HCT116 (cell line): ENCODE measurements at regions not wholly inside any gene's neighbourhood (a gene's known extent, or its start where the extent isn't known, plus 50 kb on each side); places are given as distances from the start of the nearest gene placed in this dataset.

Experiments
- EGR1 ChIP-seq: IDR thresholded peaks from 2 replicates; pipeline ENCODE4 v1.6.1; 2012; ENCODE audit warnings: low read depth
- EZH2 ChIP-seq: fragments of 200-600 bp; sonication (generic); IDR thresholded peaks from 2 replicates; pipeline ENCODE4 v1.6.1; 2017; ENCODE audit warnings: antibody characterized with exemption, mixed run types
- EZH2phosphoT487 ChIP-seq: fragments of 200-600 bp; IDR thresholded peaks from 2 replicates; pipeline ENCODE4 v1.6.1; 2018; ENCODE audit warnings: antibody characterized with exemption, borderline replicate concordance
- JUND ChIP-seq: IDR thresholded peaks from 2 replicates; pipeline ENCODE4 v1.6.1; 2012
- MAX ChIP-seq: IDR thresholded peaks from 2 replicates; pipeline ENCODE4 v1.6.1; 2012
- POLR2A ChIP-seq: IDR thresholded peaks from 2 replicates; pipeline ENCODE4 v1.7.0; 2011; ENCODE audit warnings: borderline replicate concordance; ENCODE audit not compliant: insufficient read depth, insufficient read length; ENCODE audit errors: extremely low read depth
- POLR2AphosphoS5 ChIP-seq: IDR thresholded peaks from 2 replicates; pipeline ENCODE4 v1.6.1; 2011; ENCODE audit warnings: mild to moderate bottlenecking, low read depth, low read length, moderate library complexity
- RAD21 ChIP-seq: IDR thresholded peaks from 2 replicates; pipeline ENCODE4 v1.6.1; 2012; ENCODE audit warnings: low read depth, mild to moderate bottlenecking
- REST ChIP-seq: IDR thresholded peaks from 2 replicates; pipeline ENCODE4 v1.6.1; 2012; ENCODE audit warnings: low read depth
- TCF7L2 ChIP-seq: IDR thresholded peaks from 2 replicates; pipeline ENCODE4 v1.7.0; 2011; ENCODE audit warnings: borderline replicate concordance, inconsistent platforms; ENCODE audit not compliant: insufficient read depth, insufficient read length; ENCODE audit errors: extremely low read depth
- YY1 ChIP-seq: IDR thresholded peaks from 2 replicates; pipeline ENCODE4 v1.6.1; 2011; ENCODE audit warnings: low read length, low read depth, moderate library complexity, mild to moderate bottlenecking; ENCODE audit not compliant: insufficient replicate concordance; ENCODE audit errors: extremely low read depth
- TF ChIP-seq, protein P1 (sequence below), 3 experiments: fragments of 200-600 bp in 1 of 3; sonication (generic) in 1 of 3; IDR thresholded peaks in 2 of 3; conservative IDR thresholded peaks in 1 of 3; 2 replicates each; pipeline ENCODE4 v1.5.1; 2012 to 2017; ENCODE audit warnings: low read depth in 2 of 3, low read length in 2 of 3, antibody characterized with exemption in 1 of 3, borderline replicate concordance in 1 of 3, control low read depth in 1 of 3, mild to moderate bottlenecking in 1 of 3, mixed read lengths in 1 of 3, mixed run types in 1 of 3, moderate library complexity in 1 of 3; ENCODE audit not compliant: insufficient read depth in 1 of 3
- TF ChIP-seq, protein P2 (sequence below): IDR thresholded peaks from 2 replicates; pipeline ENCODE4 v1.6.1; 2012

- TF ChIP-seq JUND (no peak), EGR1 (no peak), EZH2 (no peak), MAX (no peak), POLR2AphosphoS5 (no peak), TCF7L2 (no peak), YY1 (no peak), POLR2A (no peak), REST (no peak), RAD21 (no peak), EZH2phosphoT487 (no peak)
- TF ChIP-seq, protein P1, sequence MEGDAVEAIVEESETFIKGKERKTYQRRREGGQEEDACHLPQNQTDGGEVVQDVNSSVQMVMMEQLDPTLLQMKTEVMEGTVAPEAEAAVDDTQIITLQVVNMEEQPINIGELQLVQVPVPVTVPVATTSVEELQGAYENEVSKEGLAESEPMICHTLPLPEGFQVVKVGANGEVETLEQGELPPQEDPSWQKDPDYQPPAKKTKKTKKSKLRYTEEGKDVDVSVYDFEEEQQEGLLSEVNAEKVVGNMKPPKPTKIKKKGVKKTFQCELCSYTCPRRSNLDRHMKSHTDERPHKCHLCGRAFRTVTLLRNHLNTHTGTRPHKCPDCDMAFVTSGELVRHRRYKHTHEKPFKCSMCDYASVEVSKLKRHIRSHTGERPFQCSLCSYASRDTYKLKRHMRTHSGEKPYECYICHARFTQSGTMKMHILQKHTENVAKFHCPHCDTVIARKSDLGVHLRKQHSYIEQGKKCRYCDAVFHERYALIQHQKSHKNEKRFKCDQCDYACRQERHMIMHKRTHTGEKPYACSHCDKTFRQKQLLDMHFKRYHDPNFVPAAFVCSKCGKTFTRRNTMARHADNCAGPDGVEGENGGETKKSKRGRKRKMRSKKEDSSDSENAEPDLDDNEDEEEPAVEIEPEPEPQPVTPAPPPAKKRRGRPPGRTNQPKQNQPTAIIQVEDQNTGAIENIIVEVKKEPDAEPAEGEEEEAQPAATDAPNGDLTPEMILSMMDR (IDR thresholded peaks at IDR 0.05 in 2 of 3, conservative IDR thresholded peaks at IDR 0.05 in 1 of 3; ENCODE audit: borderline replicate concordance in 1 of 3, insufficient read depth in 1 of 3, low read depth in 2 of 3, low read length in 2 of 3) = no peak
- TF ChIP-seq, protein P2, sequence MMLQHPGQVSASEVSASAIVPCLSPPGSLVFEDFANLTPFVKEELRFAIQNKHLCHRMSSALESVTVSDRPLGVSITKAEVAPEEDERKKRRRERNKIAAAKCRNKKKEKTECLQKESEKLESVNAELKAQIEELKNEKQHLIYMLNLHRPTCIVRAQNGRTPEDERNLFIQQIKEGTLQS = no peak
Observed at GRCh38 chr19:31981545-31981944, 363.9 kb upstream of the ZNF507 start.
